A549 (cell line): ENCODE measurements at regions not wholly inside any gene's neighbourhood (a gene's known extent, or its start where the extent isn't known, plus 50 kb on each side); places are given as distances from the start of the nearest gene placed in this dataset.

Experiments
- CTCF ChIP-seq: fragments of >200 bp; sonication (Bioruptor Twin); formaldehyde crosslinking; IDR thresholded peaks from 3 replicates; pipeline ENCODE4 v1.5.1; 2016
- MYC ChIP-seq: IDR thresholded peaks from 2 replicates; pipeline ENCODE4 v1.6.1; 2012; ENCODE audit warnings: mild to moderate bottlenecking, inconsistent platforms, low read length, improper control_type of control experiment, borderline replicate concordance
- POLR2A ChIP-seq: IDR thresholded peaks from 2 replicates; pipeline ENCODE4 v1.6.1; 2012; ENCODE audit warnings: mild to moderate bottlenecking, low read length
- TF ChIP-seq, protein P1 (sequence below): fragments of >200 bp; sonication (Bioruptor Twin); formaldehyde crosslinking; IDR thresholded peaks from 3 replicates; pipeline ENCODE4 v1.6.1; 2016
- TF ChIP-seq, protein P2 (sequence below): fragments of 450-650 bp; IDR thresholded peaks from 2 replicates; pipeline ENCODE4 v1.6.1; 2014; ENCODE audit warnings: antibody characterized with exemption

- TF ChIP-seq, protein P1, sequence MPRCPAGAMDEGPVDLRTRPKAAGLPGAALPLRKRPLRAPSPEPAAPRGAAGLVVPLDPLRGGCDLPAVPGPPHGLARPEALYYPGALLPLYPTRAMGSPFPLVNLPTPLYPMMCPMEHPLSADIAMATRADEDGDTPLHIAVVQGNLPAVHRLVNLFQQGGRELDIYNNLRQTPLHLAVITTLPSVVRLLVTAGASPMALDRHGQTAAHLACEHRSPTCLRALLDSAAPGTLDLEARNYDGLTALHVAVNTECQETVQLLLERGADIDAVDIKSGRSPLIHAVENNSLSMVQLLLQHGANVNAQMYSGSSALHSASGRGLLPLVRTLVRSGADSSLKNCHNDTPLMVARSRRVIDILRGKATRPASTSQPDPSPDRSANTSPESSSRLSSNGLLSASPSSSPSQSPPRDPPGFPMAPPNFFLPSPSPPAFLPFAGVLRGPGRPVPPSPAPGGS: no peak
- TF ChIP-seq CTCF (no peak), POLR2A (no peak), MYC (no peak)
- TF ChIP-seq, protein P2, sequence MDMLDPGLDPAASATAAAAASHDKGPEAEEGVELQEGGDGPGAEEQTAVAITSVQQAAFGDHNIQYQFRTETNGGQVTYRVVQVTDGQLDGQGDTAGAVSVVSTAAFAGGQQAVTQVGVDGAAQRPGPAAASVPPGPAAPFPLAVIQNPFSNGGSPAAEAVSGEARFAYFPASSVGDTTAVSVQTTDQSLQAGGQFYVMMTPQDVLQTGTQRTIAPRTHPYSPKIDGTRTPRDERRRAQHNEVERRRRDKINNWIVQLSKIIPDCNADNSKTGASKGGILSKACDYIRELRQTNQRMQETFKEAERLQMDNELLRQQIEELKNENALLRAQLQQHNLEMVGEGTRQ: no peak
These were observed 144.3 kb upstream of the MRPS22 start for GRCh38 chr3:139199421-139200010.
